CD4-positive, alpha-beta T cell (primary cell): ENCODE measurements at regions not wholly inside any gene's neighbourhood (a gene's known extent, or its start where the extent isn't known, plus 50 kb on each side); places are given as distances from the start of the nearest gene placed in this dataset.
"Not testable (repeated sequence)": the region's sequence is repeated elsewhere in the genome, so short reads cannot be mapped to it uniquely, and the experiment has no call there.

ENCODE experiments used
- ATAC-seq: fragments of 200-7000 bp; cut with Tn5 transposase; one replicate; pipeline ENCODE4 v1.10.0; 2022; ENCODE audit warnings: mild to moderate bottlenecking; ENCODE audit not compliant: poor library complexity
- CTCF ChIA-PET: fragments of 350-600 bp; sonication (Branson Sonifier 250); formaldehyde crosslinking; loops from one replicate; lab custom pipeline; 2021; ENCODE audit warnings: antibody characterized with exemption, inconsistent platforms; lab: Charles Lee
- POLR2A ChIA-PET: fragments of 350-600 bp; sonication (Branson Sonifier 250); formaldehyde crosslinking; loops from one replicate; lab custom pipeline; 2021; ENCODE audit warnings: antibody characterized with exemption, inconsistent platforms; lab: Charles Lee
- DNase-seq, 14 experiments: peaks; one replicate each; pipeline ENCODE4 v3.0.0-alpha.2; 2013 to 2020; ENCODE audit warnings: mixed read lengths in 2 of 14
- H3K27ac ChIP-seq, 2 donors: one replicate each; pipeline versions ENCODE4 v1.5.1 to v1.7.0; 2013; ENCODE audit warnings: low read length in 2 of 2, low read depth in 1 of 2, mild to moderate bottlenecking in 1 of 2
- H3K27me3 ChIP-seq, 2 experiments: 1 replicate in 1 of 2; 2 replicates in 1 of 2; pipeline versions ENCODE4 v1.6.1 to v1.7.0; 2013; ENCODE audit warnings: low read length in 2 of 2, control low read depth in 1 of 2, mild to moderate bottlenecking in 1 of 2, moderate library complexity in 1 of 2; ENCODE audit not compliant: insufficient read depth in 2 of 2, control insufficient read depth in 1 of 2
- H3K36me3 ChIP-seq: one replicate; pipeline ENCODE4 v1.6.1; 2013; ENCODE audit warnings: low read length, control low read depth; ENCODE audit not compliant: insufficient read depth
- H3K4me1 ChIP-seq: one replicate; pipeline ENCODE4 v1.6.1; 2013; ENCODE audit warnings: low read length, control low read depth; ENCODE audit not compliant: insufficient read depth
- H3K4me3 ChIP-seq: one replicate; pipeline ENCODE4 v1.5.1; 2013; ENCODE audit warnings: mild to moderate bottlenecking, low read length, moderate library complexity
- H3K9me3 ChIP-seq, 2 experiments: 1 replicate in 1 of 2; 2 replicates in 1 of 2; pipeline versions ENCODE4 v1.6.1 to v1.7.0; 2013; ENCODE audit warnings: low read length in 2 of 2, mild to moderate bottlenecking in 2 of 2, control low read depth in 1 of 2, moderate library complexity in 1 of 2; ENCODE audit not compliant: control insufficient read depth in 1 of 2, insufficient read depth in 1 of 2
- H3K27ac Mint-ChIP-seq: one replicate; pipeline ENCODE4 v1.8.0; 2020; ENCODE audit warnings: mixed read lengths
- H3K27me3 Mint-ChIP-seq: one replicate; pipeline ENCODE4 v1.8.0; 2021; ENCODE audit warnings: mixed read lengths
- H3K36me3 Mint-ChIP-seq: one replicate; pipeline ENCODE4 v1.8.0; 2021; ENCODE audit warnings: low read depth, mixed read lengths
- H3K4me1 Mint-ChIP-seq: one replicate; pipeline ENCODE4 v1.8.0; 2021; ENCODE audit warnings: low read depth, mixed read lengths
- H3K4me3 Mint-ChIP-seq: one replicate; pipeline ENCODE4 v1.8.0; 2020; ENCODE audit warnings: mild to moderate bottlenecking, mixed read lengths
- H3K9me3 Mint-ChIP-seq: one replicate; pipeline ENCODE4 v1.8.0; 2020; ENCODE audit warnings: mixed read lengths
- CTCF ChIP-seq: fragments of 200-600 bp; IDR thresholded peaks from one replicate; pipeline ENCODE4 v1.8.0; 2022; ENCODE audit warnings: antibody characterized with exemption, mild to moderate bottlenecking
- intact Hi-C, 2 experiments: fragments of 100-400 bp; cut with DNase I in 1 of 2; cut with micrococcal nuclease in 1 of 2; formaldehyde crosslinking; loops; one replicate each; pipeline versions ENCODE4 v1.15.1 to v1.9.0; 2023 to 2025; cut with DNase I, micrococcal nuclease

DNA sequence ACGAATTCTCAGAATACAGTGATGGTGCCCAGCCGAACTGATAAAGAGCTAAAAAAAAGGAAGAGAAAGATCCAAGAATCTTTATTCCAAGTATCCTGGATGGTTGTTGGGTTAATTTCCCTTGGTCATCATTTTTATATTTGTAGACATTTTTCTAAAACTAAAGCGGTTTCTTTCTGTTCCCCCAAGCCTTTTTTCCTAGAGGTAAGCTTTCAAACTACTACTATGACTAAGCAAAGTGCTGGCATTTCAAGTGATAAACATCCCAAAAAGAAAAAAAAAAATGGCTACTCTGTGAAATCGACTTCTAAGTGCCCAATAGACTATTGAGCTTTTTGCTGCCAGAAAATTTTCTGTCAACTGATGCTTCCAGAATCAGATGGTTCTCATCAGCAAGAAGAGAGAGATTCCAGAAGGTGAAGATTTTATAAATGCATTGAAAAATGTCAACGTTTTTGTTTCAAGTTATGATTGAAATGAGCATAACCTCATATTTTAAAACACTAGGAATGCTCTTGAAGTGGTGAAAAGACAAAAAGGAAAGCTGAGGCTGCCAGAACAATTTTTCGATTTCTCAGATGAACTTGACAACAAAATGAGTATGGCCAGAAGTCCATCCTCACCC, 96.1 kb upstream of the ZC3H11B start:
- ATAC-seq, result no peak
- H3K27ac Mint-ChIP-seq, result no peak overlapping the region
- H3K4me3 Mint-ChIP-seq, result no peak overlapping the region
- Histone ChIP-seq H3K27me3 (no peaks in the 10 kb centered on the region), H3K36me3 (no peaks in the 10 kb centered on the region), H3K27ac (no peak overlapping the region), H3K4me1 (no peaks in the 10 kb centered on the region), H3K9me3 (peaks cover 0 to 5% of the 10 kb centered on the region in 2 experiments), H3K4me3 (no peak overlapping the region)
- H3K36me3 Mint-ChIP-seq, result no peaks in the 10 kb centered on the region
- intact Hi-C loops, result no loop called here
- ChIA-PET CTCF (no interaction called here), POLR2A (no interaction called here)
- H3K9me3 Mint-ChIP-seq, result peaks cover 11% of the 10 kb centered on the region
- no peaks in the 10 kb centered on the region for H3K4me1 Mint-ChIP-seq
- TF ChIP-seq CTCF, result no peak
- no peak for DNase-seq
- H3K27me3 Mint-ChIP-seq, result no peaks in the 10 kb centered on the region

DNA sequence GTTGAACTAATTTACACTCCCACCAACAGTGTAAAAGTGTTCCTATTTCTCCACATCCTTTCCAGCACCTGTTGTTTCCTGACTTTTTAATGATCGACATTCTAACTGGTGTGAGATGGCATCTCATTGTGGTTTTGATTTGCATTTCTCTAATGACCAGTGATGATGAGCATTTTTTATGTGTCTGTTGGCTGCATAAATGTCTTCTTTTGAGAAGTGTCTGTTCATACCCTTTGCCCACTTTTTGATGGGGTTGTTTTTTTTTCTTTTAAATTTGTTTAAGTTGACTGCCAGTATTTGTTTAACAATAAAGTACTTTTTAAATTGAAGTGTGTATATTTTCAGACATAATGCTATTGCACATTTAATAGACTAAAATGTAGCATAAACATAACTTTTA, 95.0 kb upstream of the ZC3H11B start:
- H3K27me3 ChIP-seq, H3K4me3 ChIP-seq, POLR2A ChIA-PET, H3K4me1 ChIP-seq, ATAC-seq, intact Hi-C loops, H3K27ac ChIP-seq, H3K36me3 Mint-ChIP-seq, H3K27ac Mint-ChIP-seq, H3K4me1 Mint-ChIP-seq, CTCF ChIA-PET, H3K27me3 Mint-ChIP-seq, H3K9me3 ChIP-seq, H3K4me3 Mint-ChIP-seq, H3K36me3 ChIP-seq, DNase-seq: not testable (repeated sequence)
- peaks cover 11% of the 10 kb centered on the region for H3K9me3 Mint-ChIP-seq

DNA sequence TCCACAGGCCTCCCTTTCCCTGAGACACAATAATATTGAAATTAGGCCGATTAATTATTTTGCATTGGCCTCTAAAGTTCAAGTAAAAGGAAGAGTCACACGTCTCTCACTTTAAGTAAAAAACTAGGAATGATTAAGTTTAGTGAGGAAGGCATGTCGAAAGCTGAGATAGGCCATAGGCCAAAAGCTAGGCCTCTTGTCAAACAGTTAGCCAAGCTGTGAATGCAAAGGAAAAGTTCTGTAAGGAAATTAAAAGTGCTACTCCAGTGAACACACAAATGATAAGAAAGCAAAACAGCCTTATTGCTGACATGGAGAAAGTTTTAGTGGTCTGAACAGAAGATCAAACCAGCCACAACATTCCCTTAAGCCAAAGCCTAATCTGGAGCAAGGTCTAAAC, 91.4 kb upstream of the ZC3H11B start:
- H3K4me1 ChIP-seq, H3K4me3 ChIP-seq, DNase-seq, H3K36me3 ChIP-seq, POLR2A ChIA-PET, ATAC-seq, CTCF ChIA-PET, H3K36me3 Mint-ChIP-seq, H3K9me3 Mint-ChIP-seq, H3K9me3 ChIP-seq, intact Hi-C loops, H3K4me3 Mint-ChIP-seq, H3K27ac ChIP-seq, H3K27me3 Mint-ChIP-seq, H3K27ac Mint-ChIP-seq, H3K27me3 ChIP-seq, H3K4me1 Mint-ChIP-seq: not testable (repeated sequence)

DNA sequence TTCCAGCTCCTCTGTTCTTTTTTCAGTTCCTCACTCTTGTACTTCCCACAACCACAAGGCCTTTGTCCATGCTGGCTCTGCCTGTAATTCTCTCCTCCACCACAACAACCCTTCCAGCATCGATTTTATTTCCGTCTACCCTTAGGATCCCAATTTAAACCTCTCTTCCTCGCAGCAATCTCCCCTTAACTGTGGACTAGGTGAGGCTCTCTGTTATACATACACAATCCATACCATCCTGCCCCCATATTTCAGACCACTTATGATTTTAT, 90.4 kb upstream of the ZC3H11B start:
- no peaks in the 10 kb centered on the region for H3K4me1 ChIP-seq
- Mint-ChIP-seq H3K27me3 (no peaks in the 10 kb centered on the region), H3K27ac (no peak overlapping the region), H3K9me3 (peaks cover 7% of the 10 kb centered on the region), H3K36me3 (no peaks in the 10 kb centered on the region), H3K4me1 (no peaks in the 10 kb centered on the region), H3K4me3 (no peak overlapping the region)
- no peaks in the 10 kb centered on the region for H3K27me3 ChIP-seq
- POLR2A ChIA-PET, result no interaction called here
- CTCF ChIA-PET, result no interaction called here
- intact Hi-C loops, result no loop called here
- DNase-seq (no peak), ATAC-seq (no peak)
- no peak overlapping the region for H3K4me3 ChIP-seq
- H3K9me3 ChIP-seq, result no peaks in the 10 kb centered on the region
- no peaks in the 10 kb centered on the region for H3K36me3 ChIP-seq
- no peak for TF ChIP-seq CTCF
- H3K27ac ChIP-seq, result no peak overlapping the region
